Urothelium cell line (cell line): ENCODE measurements at regions not wholly inside any gene's neighbourhood (a gene's known extent, or its start where the extent isn't known, plus 50 kb on each side); places are given as distances from the start of the nearest gene placed in this dataset.

Experiments
- DNase-seq: peaks from one replicate; pipeline ENCODE4 v3.0.0; 2011; ENCODE audit warnings: low spot score, mixed read lengths
- FAIRE-seq: peaks from 2 replicates; lab custom pipeline; 2011; peaks lifted over from hg19 to GRCh38; lab: Jason Lieb, UNC

DNA sequence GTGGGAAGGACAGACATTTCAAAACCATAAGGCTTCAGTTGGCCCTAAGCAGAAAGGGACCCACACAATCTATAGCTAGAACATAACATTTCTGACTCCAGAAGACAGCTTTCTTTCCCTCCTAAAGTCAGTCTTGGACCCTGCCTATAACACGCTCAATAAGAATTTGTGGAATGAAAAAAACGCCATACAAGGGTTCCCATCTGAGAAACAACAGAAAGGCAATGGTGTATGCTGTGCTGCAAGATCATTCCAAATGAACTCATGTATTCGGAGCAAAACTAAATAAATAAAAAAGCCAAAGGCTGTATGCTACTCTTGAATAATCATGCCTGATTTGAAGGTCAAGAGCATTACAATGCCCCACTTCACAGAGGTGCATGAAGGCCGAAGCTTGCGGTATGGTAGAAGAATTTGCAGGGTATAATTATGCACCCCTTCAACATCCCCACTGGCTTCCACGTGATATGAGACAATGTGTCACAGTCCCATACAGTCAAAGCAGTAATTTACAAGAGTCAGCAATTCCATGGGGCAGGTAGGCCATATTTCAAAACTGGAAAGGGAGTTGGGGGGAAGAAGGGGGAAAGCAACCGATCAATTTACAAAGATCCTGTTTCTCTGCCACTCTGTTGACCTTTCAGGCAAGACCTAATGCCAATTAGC lies 61.4 kb upstream of the SLC14A2 start:
- DNase-seq: no peak
- FAIRE-seq: no peak

DNA sequence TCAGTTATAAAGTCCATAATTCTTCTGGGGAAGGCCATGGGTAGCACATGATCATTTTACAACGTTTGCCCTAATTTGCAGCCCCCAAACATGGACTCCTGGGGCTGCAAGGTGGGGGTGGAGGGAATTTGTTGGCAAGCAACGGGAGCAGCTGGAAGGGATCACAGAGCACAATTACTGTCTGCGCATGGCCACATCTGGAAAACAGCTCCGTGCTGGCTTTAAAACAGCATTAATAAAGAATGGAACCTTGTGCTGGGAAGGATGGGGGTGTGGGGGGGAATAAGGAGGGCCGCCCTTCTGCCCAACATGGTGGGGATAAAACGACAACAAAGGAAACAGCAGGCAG lies 60.9 kb upstream of the SLC14A2 start:
- DNase-seq (no peak), FAIRE-seq (no peak)

DNA sequence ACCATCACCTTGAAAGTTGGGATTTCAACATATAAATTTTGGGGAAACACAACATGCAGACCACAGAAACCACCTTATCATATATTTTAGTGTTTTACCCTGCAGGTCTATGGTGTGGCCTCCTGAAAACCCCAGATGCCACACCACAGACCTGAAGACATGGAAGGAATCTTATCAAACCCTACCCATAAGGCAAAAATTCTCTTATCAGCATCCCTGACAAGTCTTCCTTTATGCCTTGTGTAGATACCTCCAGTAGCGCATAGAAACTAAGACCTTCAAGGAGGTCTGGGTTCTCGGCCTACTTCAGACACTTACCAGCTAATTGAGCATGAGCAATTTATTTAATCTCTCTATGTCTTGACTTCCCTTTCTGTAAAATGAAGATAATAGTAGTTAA lies 59.1 kb upstream of the SLC14A2 start:
- DNase-seq (no peak), FAIRE-seq (no peak)

DNA sequence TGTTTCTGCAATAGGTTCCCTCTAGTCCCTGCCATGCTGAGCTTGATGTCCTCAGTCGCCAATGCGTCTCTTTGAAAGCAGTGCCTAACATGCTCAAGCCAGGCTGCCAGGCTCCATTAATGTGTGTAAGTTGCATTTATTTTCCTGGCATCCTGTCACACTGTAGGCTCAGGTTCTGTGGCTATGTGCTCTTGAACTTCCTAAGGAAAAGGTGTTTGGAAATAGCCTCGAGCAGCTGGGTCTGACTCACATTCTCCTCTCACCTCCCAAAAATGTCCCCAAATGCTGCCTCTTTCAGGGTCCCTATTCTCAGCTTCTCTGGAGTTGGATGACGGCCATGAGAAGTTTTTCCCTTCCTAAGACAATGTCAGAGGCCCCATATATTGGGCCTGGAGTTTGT lies 58.0 kb upstream of the SLC14A2 start:
- FAIRE-seq (no peak), DNase-seq (no peak)

DNA sequence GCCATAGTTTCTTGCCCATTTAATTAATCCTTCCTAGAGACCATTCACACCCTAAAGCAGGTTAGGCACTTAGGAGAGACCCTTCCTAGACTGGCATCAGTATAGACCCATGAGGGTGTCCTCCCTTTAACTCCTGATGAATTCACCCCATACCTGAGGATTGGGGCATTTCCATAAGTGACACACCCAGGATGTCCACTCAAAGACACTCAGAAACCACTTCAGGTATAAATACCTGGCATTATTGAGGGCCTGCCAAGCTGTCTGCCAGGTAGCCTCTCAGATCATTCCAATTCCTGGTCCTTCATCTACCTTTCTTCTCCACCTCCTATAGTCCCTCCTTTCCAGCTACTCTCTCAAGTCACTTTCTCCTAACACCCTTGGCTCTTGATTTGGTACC lies 57.5 kb upstream of the SLC14A2 start:
- FAIRE-seq (no peak), DNase-seq (no peak)

DNA sequence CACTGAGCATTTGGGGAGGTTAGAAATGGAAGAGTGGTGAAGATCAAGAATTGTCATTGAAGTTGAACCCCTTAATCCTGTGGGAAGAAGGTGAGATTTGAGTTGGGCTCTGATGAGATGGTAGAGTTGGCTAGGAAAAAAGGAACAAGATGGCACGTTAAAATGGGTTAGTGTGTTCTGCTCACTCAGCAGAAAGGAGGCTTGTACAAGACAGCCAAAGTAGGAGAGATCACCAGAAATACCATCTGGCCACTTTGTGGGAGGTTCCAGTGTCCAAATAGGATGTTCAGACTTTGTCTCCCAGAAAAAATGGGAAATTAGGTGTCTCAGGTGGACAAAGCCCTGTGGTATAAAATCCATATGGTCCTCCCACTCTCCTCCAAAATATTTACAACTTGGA lies 56.0 kb upstream of the SLC14A2 start:
- DNase-seq (no peak), FAIRE-seq (no peak)

DNA sequence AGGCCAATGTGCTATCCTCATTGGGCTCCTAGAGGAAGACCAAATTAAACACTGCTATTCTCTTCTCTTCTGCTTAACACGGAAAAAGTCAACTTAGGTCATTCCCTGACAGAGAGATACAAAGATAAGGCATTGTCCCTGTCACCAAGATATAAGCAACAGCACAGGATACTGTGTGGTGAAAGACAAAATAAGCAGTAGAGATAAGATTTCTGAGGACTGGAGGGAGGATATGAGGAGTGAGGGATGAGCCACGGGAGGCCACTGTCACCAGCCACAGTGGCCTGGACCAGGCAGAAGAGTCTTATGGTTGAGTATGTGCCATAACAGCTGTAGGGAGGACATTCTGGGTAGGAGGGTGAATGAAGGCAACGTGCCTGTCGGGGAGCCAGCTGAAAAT lies 54.4 kb upstream of the SLC14A2 start:
- FAIRE-seq (no peak), DNase-seq (no peak)

DNA sequence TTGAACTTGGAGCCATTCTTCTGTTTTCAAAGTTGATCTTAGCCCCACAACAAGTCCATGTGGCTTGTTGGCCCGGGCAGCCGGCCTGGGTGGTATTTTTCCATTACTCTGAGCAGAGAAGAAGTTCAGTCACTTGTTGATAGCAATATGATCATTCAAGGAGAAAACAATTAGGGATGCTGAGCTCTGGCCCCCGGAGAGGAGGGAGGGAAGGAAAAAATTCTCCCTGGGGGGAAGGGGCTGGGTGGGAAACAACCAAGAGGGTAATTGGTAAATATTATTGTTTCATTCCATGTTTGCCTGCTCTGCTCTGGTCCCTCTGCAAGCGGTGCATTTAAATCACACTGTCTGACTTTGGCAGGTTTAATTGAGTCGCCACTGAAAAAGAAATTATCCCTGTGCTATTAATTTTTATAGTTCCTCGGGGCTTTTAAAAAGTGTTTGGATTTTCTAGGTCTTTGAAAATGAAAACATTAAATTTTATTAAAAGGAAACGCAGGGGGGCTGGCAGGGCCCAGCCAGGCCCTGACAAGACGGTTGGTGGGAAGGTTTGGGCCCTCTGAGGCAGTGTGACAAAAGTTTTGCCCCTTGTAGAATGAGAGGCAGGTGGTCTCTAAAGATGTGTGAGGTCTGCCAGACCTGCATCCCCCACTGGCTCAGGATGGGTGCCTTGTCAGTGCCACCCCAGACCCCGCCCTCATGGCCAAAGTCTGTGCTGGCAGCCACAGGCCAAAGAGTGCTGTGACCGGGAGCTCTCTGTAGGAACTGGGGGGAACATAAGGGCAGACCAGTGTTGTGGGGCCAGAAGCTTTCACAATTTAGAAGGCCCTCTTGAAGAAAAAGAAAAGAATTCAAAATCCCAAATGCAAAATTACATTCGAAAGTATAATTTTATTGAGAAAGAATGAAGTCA lies 52.5 kb upstream of the SLC14A2 start:
- DNase-seq (no peak), FAIRE-seq (no peak)

DNA sequence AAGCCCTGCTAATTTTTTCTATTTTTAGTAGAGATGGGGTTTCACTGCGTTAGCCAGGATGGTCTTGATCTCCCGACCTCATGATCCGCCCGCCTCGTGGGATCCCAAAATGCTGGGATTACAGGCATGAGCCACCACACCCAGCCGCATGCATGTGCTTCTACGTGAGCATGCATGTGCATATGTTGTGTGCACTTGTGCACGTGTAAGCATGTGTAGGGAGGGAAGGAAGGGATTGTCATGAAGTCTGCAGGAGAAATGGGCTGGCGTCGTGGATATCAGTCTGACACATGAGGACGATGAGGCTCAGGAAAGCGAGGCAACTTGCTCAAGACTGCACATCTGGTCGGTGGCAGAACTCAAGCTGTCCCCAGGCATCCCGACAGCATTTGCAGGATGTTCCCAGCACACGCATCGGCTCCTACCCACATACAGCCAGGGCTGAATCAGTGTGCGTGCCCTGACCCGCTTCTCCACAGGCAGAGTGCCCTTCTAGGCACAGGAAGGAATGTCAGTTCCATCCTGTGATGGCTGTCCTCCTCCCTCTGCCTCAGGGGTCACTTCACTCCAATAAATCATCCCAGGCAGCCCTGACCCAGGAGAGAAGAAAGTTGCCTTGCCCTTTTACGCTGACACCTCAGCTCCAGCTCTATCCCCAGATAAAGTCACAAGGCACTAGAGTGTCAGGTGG lies 49.9 kb upstream of the SLC14A2 start:
- no peak for DNase-seq
- FAIRE-seq: no peak
